ENCODE measurements at regions not wholly inside any gene's neighbourhood (a gene's known extent, or its start where the extent isn't known, plus 50 kb on each side); places are given as distances from the start of the nearest gene placed in this dataset.

DNA sequence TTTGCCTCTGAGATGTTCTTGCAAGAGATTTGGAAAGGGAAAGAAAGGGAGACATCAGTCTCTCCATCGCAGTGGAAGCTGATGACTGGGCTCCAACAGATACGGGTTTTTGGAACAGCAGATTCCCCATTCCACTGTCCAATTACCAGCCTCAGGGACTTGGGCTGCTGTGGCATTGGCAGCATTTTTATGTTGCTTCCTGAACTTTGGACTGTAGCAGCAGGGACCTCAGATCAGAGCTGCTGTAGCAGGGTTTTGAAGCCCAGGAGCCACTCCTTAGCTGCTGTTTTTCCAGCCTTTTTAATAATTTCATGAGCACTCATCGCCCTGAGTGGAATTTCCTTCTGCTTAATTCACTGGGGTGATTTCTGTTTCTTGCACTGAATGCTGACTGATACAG lies 135.7 kb upstream of the SLCO3A1 start:
- intact Hi-C loops (cut with micrococcal nuclease) (no loop called here), in situ Hi-C loops (cut with MboI) (no loop called here)
- ChIA-PET CTCF (ENCODE audit: low intra/inter-chr PET ratio) (no interaction called here), POLR2A (no interaction called here)
- no peaks in the 10 kb centered on the region for H3K79me2 ChIP-seq (ENCODE audit: control insufficient read depth, insufficient read depth, low read length)
- H3K9ac ChIP-seq (ENCODE audit: insufficient read depth in 1 of 2, low read depth in 2 of 2, low read length in 2 of 2): no peak overlapping the region
- no peak for DNase-seq (ENCODE audit: extremely low read depth in 1 of 4, low spot score in 3 of 4)
- H3K27me3 ChIP-seq (ENCODE audit: control insufficient read depth in 2 of 2, insufficient read depth in 2 of 2, low read length in 2 of 2): peaks cover 0 to 8% of the 10 kb centered on the region in 2 experiments; a peak in 2 of 5 replicates
- H3K4me2 ChIP-seq (ENCODE audit: insufficient read depth, low read length): no peak overlapping the region
- no peak overlapping the region for H3K4me3 ChIP-seq
- H3K9me3 ChIP-seq (replicated peaks; ENCODE audit: control insufficient read depth, insufficient read depth, low read depth, low read length): no peaks in the 10 kb centered on the region
- no peaks in the 10 kb centered on the region for H3K4me1 ChIP-seq (replicated peaks in 1 of 2; ENCODE audit: control insufficient read depth in 2 of 2, insufficient read depth in 2 of 2, low read length in 2 of 2)
- H3K36me3 ChIP-seq (ENCODE audit: control insufficient read depth, insufficient read depth, low read length): no peaks in the 10 kb centered on the region
- no TSS peak for BruUV-seq (replicated peaks)
- ATAC-seq: no peak
- TF ChIP-seq COPS2 (conservative IDR thresholded peaks at IDR 0.05) (no peak), DMBX1 (CRISPR knock-in tag; IDR thresholded peaks at IDR 0.05; ENCODE audit: borderline replicate concordance) (no peak), NFE2 (IDR thresholded peaks at IDR 0.05; ENCODE audit: low read depth) (no peak), HMG20A (CRISPR knock-in tag; conservative IDR thresholded peaks at IDR 0.05) (no peak), HINFP (tag; conservative IDR thresholded peaks at IDR 0.05; ENCODE audit: low read depth) (no peak), TEAD1 (CRISPR knock-in tag; IDR thresholded peaks at IDR 0.05) (no peak), ZNF518B (CRISPR knock-in tag; IDR thresholded peaks at IDR 0.05) (no peak), RUNX1 (IDR thresholded peaks at IDR 0.05; ENCODE audit: low read depth) (no peak), SIX5 (IDR thresholded peaks at IDR 0.05; ENCODE audit: borderline replicate concordance in 1 of 2, insufficient read depth in 1 of 2, low read depth in 1 of 2, low read length in 2 of 2) (no peak), TAL1 (IDR thresholded peaks at IDR 0.05) (no peak), ZHX1 (conservative IDR thresholded peaks at IDR 0.05; ENCODE audit: low read length) (no peak), SLC30A9 (CRISPR knock-in tag; IDR thresholded peaks at IDR 0.05) (no peak), ZNF217 (CRISPR knock-in tag; IDR thresholded peaks at IDR 0.05) (no peak), ZNF143 (CRISPR knock-in tag; IDR thresholded peaks at IDR 0.05) (no peak), ESRRB (CRISPR knock-in tag; IDR thresholded peaks at IDR 0.05; ENCODE audit: borderline replicate concordance) (no peak)
- H3K27ac ChIP-seq (ENCODE audit: extremely low read depth, low read depth, low read length): no peak overlapping the region
- no peak for FAIRE-seq
- 0% methylated on average over 3 of the region's 3 CpGs for WGBS (ENCODE audit: insufficient coverage, low coverage, missing lambda C conversion rate)
- no peaks in the 10 kb centered on the region for H4K20me1 ChIP-seq (replicated peaks; ENCODE audit: control insufficient read depth, insufficient read depth, low read length)
- H2AFZ ChIP-seq (ENCODE audit: low read depth, low read length): no peak overlapping the region
- no peaks in the 10 kb centered on the region for H3K9me1 ChIP-seq (ENCODE audit: control insufficient read depth, insufficient read depth, low read length)
